ENCODE measurements at regions not wholly inside any gene's neighbourhood (a gene's known extent, or its start where the extent isn't known, plus 50 kb on each side); places are given as distances from the start of the nearest gene placed in this dataset.

DNA sequence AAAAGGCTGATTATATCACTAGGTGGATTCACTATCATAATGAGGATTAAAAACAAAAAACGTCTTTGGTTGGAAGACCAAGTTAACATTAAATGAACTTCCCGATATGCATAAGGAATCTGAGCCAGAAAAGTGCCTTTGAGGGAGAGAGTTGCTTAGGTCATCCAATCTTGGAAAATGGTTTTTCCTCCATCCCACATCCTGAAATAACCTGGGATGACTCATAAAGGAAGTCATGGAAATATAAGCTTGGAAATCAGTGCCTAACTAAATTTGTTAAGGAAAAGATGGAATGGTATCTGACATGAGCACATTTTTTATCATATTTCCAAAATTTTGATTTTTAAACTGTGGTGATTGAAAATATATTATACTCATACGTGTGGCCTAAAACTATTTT, 66.0 kb downstream of the KBTBD8 start:
- TF ChIP-seq SMC3 (conservative IDR thresholded peaks at IDR 0.05; ENCODE audit: poor library complexity) (no peak), EZH2 (IDR thresholded peaks at IDR 0.05; ENCODE audit: borderline replicate concordance, insufficient read depth, low read length, poor library complexity, severe bottlenecking) (no peak), POLR2AphosphoS5 (IDR thresholded peaks at IDR 0.05) (no peak)
- TF ChIP-seq, protein P1, sequence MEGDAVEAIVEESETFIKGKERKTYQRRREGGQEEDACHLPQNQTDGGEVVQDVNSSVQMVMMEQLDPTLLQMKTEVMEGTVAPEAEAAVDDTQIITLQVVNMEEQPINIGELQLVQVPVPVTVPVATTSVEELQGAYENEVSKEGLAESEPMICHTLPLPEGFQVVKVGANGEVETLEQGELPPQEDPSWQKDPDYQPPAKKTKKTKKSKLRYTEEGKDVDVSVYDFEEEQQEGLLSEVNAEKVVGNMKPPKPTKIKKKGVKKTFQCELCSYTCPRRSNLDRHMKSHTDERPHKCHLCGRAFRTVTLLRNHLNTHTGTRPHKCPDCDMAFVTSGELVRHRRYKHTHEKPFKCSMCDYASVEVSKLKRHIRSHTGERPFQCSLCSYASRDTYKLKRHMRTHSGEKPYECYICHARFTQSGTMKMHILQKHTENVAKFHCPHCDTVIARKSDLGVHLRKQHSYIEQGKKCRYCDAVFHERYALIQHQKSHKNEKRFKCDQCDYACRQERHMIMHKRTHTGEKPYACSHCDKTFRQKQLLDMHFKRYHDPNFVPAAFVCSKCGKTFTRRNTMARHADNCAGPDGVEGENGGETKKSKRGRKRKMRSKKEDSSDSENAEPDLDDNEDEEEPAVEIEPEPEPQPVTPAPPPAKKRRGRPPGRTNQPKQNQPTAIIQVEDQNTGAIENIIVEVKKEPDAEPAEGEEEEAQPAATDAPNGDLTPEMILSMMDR (IDR thresholded peaks at IDR 0.05; ENCODE audit: poor library complexity, severe bottlenecking): no peak

Data from neural cell (in vitro differentiated cells).